Dermis microvascular lymphatic vessel endothelial cell (primary cell): ENCODE measurements at regions not wholly inside any gene's neighbourhood (a gene's known extent, or its start where the extent isn't known, plus 50 kb on each side); places are given as distances from the start of the nearest gene placed in this dataset.
"Not testable (repeated sequence)": the region's sequence is repeated elsewhere in the genome, so short reads cannot be mapped to it uniquely, and the experiment has no call there.

ENCODE experiments used
- DNase-seq, 2 donors: peaks; one replicate each; pipeline versions ENCODE4 v3.0.0 to v3.0.0-alpha.2; 2010; ENCODE audit warnings: low read depth in 2 of 2

DNA sequence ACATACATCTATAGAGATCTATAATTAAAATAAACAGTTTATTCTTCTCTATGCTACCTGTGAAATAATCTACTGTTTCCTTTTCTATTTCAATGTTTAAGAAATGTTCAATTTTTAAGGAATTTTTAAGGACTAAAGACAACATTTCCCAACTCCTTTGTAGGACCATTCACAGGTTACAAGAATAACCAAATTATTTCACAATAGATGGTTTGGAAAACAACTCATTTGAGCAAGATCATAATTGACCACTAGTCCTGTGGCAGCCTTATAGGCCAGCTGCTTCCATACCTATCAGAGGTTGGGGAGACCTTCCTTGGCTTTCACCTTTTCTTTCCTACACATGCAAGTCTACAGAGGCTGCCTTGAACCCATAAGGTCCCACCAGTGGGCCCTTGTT, 193.7 kb downstream of the TTC39B start:
- no peak for DNase-seq

GRCh38 chr9:15111071-15111470, 195.9 kb downstream of the TTC39B start:
- no peak for DNase-seq

DNA sequence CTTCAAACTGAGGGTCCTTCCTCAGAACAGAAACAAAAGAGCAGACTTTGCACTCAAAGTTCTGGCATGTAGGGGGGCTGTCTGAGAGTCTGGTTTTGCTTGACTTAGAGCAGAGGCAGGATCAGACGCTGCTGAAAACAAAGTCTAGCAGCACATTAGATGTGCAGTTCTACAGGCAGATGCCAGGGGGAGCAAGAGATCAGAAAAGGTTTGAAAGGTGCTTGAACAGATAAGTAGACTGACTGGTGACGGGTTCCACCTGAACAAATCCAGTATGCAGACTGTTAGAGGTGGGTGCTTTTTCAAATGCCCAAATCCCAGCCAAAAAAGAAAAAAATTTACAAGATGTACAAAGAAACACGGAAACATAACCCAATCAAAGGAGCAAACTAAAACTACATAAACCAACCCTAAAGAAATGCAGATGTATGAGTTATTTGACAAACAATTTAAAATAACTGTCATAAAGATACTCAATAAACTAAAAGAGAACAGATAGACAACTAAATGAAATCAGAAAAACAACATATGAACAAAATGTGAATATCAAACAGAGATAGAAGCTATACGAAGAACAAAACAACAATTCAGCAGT, 194.7 kb upstream of the FREM1 start:
- peak; percentile 33 to 57 for DNase-seq

- no peak for DNase-seq
Measured at GRCh38 chr9:15103290-15103689, 193.1 kb upstream of the FREM1 start.

GRCh38 chr9:15101095-15101494, 190.9 kb upstream of the FREM1 start:
- no peak for DNase-seq

DNA sequence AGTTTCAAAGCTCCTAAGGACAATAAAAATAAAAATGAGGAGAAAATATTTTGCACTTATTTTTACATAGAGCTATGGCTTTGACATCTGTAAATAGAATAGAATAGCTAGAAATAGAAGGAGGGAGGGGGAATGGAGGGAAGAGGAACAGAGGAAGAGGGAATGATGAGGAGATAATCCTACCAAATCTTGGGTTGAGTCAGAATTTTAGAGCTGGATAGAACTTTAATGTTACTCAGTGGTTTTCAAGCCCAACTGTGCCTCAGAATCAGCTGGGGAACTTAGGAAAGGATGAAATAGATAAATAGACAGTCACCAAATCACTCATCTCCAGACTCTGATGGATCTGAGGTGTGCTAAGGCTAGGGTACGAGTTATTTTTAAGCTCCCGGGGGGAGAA, 190.3 kb upstream of the FREM1 start:
- DNase-seq: no peak

GRCh38 chr9:15096972-15097371, 186.7 kb upstream of the FREM1 start:
- DNase-seq: no peak

- no peak for DNase-seq
Measured at GRCh38 chr9:15086778-15087324, 176.6 kb upstream of the FREM1 start.

GRCh38 chr9:15086156-15086763, 176.0 kb upstream of the FREM1 start:
- no peak for DNase-seq

DNA sequence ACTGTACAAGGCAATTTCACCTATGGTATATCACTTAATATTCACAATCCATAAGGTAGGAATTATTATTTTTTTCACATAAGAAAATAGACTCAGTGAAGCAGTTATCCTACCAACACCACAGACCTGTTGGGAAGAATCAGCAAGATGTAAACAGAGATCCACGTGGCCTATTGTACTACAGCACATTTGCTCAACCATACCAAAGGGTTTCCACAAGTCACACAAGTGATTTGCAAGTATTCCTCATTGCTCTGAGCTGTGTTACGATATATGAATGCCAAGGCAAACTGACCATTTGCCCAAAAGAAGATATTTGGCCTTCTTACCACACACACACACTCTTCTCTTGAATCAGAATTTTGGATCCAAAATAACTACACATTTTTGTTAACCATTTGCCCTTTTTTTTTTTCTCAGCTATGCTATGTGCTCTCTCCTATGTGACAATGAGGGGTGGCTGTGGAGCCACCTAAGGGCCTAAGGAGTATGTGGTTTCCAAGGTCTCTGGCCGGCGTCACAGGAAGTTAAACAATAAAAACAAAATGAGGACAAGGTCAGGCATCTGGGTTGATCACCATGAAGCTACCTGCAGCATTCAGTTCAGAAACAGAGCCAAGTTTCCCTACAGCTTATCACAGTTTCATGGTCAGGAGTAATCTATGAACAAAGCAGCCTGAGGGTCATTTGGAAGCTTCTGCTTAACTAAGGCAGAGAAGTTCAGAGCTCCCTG, 171.0 kb upstream of the FREM1 start:
- DNase-seq: no peak

DNA sequence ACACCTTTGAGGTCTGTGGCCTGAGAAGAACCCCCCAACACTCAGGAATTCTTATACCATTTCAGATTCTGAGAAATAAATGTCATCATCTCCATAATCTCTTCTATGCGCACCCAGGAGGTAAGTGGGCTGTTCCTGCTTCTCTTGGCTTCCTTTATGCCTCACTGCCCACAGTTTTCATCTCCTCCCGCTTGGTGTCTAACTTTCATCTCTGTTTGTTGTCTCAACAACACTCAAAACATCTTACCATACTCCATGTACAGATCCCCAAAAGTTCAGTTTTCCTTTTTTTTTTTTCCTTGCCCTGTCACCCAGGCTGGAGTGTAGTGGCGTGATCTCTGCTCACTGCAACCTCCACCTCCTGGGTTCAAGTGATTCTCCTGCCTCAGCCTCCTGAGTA, 170.2 kb upstream of the FREM1 start:
- no peak for DNase-seq

DNA sequence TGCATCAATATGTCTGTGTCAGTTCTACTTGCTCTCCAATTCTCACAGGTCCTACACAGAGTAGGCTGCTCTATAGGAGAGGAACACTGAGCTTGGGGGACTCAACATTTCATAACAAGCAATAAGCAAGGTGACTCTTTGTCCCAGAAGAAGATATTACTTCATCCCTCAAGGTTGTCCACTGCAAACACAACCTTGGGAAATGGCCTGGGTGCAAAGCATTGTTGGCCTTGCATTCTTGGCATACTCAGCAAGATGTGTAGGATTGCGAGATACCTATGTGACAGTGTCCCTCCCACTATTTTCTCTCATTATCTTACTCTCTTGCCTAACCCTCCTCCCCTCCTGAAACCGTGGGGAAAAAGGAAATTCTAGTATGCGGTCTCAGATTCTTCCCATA, 169.8 kb upstream of the FREM1 start:
- no peak for DNase-seq

GRCh38 chr9:15077946-15078729, 167.9 kb upstream of the FREM1 start:
- no peak for DNase-seq

DNA sequence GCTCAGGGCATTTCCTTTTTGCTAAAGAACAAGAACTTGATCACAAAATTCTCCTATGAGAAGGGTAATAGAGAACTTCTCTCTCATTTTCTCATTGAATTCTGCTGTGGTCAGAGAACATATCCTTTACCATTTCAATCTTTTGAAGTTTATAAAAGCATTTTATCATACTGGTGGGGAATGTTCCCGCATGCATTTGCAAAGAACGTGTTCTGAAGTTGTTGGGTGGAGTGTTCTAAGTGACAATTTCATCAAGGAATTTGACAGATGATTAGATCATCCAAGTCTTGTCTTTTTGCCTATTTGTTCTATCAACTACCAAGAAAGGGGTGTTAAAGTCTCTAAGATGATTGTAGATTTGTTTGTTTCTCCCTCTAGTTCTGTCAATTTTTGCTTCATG, 163.4 kb upstream of the FREM1 start:
- no peak for DNase-seq

DNA sequence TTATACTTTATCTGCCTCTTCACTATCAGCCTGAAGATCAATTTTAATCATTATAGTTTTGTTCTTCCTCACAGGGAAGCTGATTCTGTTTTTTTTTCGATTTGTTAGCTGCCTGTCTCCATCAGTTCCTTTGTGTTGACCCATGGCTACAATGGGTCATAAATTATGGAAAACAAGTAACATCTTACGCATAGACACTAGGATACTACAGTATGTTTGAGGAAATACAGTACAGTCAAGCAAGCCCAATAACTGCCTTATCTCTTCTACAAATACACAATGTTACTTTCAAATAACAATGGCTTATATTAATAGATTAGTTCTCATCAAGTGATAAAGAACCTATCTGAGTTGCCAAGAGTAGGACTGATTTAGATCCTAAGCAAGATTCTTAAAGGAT, 160.5 kb upstream of the FREM1 start:
- DNase-seq: no peak

GRCh38 chr9:15069106-15069505, 158.9 kb upstream of the FREM1 start:
- DNase-seq: no peak

GRCh38 chr9:15068261-15068660, 158.0 kb upstream of the FREM1 start:
- DNase-seq: no peak

DNA sequence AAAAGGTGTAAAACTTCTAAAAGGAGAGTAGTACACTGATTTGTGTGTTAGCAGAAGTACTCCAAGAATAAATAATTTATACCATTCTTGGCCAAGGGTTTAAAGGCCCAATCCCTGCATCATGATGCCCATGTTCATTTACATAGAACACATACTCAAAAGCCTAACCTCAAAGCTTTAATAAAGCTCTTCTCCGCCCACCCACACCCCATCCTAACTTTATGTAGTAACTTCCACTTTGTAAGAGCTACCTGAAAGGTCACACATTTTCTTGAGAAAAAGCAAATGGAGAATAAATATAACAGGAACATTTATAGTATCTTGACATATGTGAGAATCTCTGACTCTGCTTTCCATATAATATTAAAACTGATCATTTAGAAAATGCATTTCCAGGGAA, 148.8 kb upstream of the FREM1 start:
- DNase-seq: no peak

DNA sequence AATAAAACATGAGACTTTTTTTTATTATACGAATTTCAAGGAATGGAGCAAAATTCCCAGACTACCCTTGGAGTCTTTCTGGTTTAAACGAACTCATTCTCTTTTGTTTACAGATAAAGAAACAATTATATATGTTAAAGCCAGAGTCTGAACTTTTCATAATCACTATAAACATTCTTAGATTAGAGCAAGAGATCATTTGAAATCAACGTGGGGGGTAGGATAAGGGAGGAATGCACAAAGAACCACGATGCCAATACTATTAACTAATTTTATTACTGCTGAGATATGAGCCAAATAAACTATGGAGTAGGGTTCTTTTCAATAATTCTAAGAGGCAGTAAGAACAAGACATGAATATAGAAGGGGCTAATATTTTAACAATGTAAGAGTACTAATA, 148.0 kb upstream of the FREM1 start:
- DNase-seq: no peak

GRCh38 chr9:15055284-15055683, 145.1 kb upstream of the FREM1 start:
- DNase-seq: not testable (repeated sequence)

DNA sequence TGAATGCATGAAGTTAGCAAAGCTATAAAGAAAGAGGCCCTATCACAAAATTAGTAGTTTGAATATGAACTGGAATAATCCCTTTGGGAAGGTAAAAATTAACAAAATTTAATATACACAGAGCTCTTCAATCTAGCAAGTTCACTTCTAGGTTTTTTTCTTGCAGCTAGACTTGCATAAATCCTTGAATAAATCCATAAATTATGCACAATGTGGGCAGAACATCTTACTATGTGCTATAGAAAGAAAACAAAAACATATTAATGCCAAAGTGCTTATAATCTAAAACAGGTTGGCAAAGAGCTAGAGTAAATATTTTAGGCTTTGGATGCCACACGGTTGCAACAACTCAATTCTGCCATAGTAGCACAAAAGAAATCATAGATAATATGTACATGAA, 138.5 kb upstream of the FREM1 start:
- no peak for DNase-seq

- DNase-seq: no peak
Measured at GRCh38 chr9:15047028-15047551, 136.9 kb upstream of the FREM1 start.
